Ishikawa (cell line): ENCODE measurements at regions not wholly inside any gene's neighbourhood (a gene's known extent, or its start where the extent isn't known, plus 50 kb on each side); places are given as distances from the start of the nearest gene placed in this dataset.

Source experiments
- CEBPB ChIP-seq: IDR thresholded peaks from 2 replicates; pipeline ENCODE4 v1.6.1; 2012
- EGR1 ChIP-seq: IDR thresholded peaks from 2 replicates; pipeline ENCODE4 v1.6.1; 2012
- EP300 ChIP-seq: IDR thresholded peaks from 2 replicates; pipeline ENCODE4 v1.6.1; 2012; ENCODE audit warnings: borderline replicate concordance
- FOXM1 ChIP-seq: IDR thresholded peaks from 2 replicates; pipeline ENCODE4 v1.6.1; 2012; ENCODE audit warnings: low read depth, borderline replicate concordance
- MAX ChIP-seq: IDR thresholded peaks from 2 replicates; pipeline ENCODE4 v1.6.1; 2012
- RAD21 ChIP-seq: IDR thresholded peaks from 2 replicates; pipeline ENCODE4 v1.6.1; 2012; ENCODE audit warnings: low read depth
- REST ChIP-seq: IDR thresholded peaks from 2 replicates; pipeline ENCODE4 v1.6.1; 2012; ENCODE audit warnings: low read depth, mild to moderate bottlenecking
- TAF1 ChIP-seq: IDR thresholded peaks from 2 replicates; pipeline ENCODE4 v1.6.1; 2012; ENCODE audit warnings: low read depth, mild to moderate bottlenecking
- TCF12 ChIP-seq: IDR thresholded peaks from 2 replicates; pipeline ENCODE4 v1.6.1; 2012; ENCODE audit warnings: low read depth
- TEAD4 ChIP-seq: IDR thresholded peaks from 2 replicates; pipeline ENCODE4 v1.6.1; 2012
- YY1 ChIP-seq: IDR thresholded peaks from 2 replicates; pipeline ENCODE4 v1.6.1; 2012; ENCODE audit warnings: low read depth
- ZBTB7A ChIP-seq: IDR thresholded peaks from 2 replicates; pipeline ENCODE4 v1.6.1; 2012; ENCODE audit warnings: low read depth

- no peak for TF ChIP-seq TCF12
- no peak for TF ChIP-seq REST
- TF ChIP-seq EGR1 = no peak
- no peak for TF ChIP-seq TEAD4
- no peak for TF ChIP-seq YY1
- TF ChIP-seq FOXM1 = no peak
- TF ChIP-seq ZBTB7A = no peak
- TF ChIP-seq TAF1 = no peak
- TF ChIP-seq MAX = no peak
- TF ChIP-seq EP300 = no peak
- no peak for TF ChIP-seq CEBPB
- TF ChIP-seq RAD21 = no peak
Measured at GRCh38 chr6:87789900-87790290, 87.9 kb upstream of the AKIRIN2 start.
